ENCODE measurements at regions not wholly inside any gene's neighbourhood (a gene's known extent, or its start where the extent isn't known, plus 50 kb on each side); places are given as distances from the start of the nearest gene placed in this dataset.

DNA sequence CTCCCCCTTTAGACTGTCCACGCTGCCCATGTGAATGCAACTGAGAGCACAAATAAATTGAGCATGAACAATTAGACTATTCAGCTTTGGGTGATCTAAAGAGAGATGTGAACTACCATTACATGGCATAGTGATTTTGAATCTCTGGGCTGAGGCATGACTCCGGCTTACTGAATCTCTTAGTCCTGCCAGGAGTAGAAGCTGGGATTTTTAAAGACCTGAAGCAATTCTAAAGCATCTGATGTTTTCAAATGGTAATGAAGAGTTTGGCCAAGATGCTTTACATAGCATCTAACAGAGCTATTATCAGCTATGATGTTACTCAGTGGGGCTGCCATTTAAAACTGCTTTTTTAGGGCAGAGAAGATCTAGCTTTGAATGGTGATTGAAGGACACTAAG is 1059.1 kb downstream of the SORCS3 start:
- no peak overlapping the region for H3K27ac ChIP-seq
- H3K9me3 ChIP-seq = no peaks in the 10 kb centered on the region
- H3K4me1 ChIP-seq = no peaks in the 10 kb centered on the region
- DNase-seq = no peak
- no peak overlapping the region for H3K4me3 ChIP-seq
- intact Hi-C loops (cut with DNase I; ENCODE audit: low total_unique reads) = no loop called here
- H3K27me3 ChIP-seq = no peaks in the 10 kb centered on the region
- H3K36me3 ChIP-seq = no peaks in the 10 kb centered on the region
- TF ChIP-seq POLR2A (IDR thresholded peaks at IDR 0.05) = no peak
- TF ChIP-seq, protein P1, sequence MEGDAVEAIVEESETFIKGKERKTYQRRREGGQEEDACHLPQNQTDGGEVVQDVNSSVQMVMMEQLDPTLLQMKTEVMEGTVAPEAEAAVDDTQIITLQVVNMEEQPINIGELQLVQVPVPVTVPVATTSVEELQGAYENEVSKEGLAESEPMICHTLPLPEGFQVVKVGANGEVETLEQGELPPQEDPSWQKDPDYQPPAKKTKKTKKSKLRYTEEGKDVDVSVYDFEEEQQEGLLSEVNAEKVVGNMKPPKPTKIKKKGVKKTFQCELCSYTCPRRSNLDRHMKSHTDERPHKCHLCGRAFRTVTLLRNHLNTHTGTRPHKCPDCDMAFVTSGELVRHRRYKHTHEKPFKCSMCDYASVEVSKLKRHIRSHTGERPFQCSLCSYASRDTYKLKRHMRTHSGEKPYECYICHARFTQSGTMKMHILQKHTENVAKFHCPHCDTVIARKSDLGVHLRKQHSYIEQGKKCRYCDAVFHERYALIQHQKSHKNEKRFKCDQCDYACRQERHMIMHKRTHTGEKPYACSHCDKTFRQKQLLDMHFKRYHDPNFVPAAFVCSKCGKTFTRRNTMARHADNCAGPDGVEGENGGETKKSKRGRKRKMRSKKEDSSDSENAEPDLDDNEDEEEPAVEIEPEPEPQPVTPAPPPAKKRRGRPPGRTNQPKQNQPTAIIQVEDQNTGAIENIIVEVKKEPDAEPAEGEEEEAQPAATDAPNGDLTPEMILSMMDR (IDR thresholded peaks at IDR 0.05) = no peak

DNA sequence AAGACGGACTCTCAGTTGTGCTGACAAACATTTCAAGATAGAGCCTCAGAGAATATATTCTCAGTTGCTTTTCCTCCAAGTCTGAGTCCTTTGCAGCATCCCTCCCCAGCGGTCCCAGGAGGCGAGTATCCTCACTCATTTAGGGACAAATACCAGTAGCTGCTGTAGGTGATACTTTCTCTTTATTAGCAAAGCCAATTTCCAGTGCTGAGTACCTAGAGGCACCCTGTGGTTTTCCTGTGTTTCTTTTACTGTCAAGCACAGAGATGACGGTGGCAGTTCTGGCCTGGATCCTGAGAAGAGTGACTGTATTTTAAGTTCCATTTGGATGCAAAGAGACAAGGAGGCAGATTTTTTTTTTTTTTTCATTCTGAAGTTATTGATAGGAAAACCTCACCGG is 1058.4 kb downstream of the SORCS3 start:
- no peak overlapping the region for H3K27ac ChIP-seq
- no peaks in the 10 kb centered on the region for H3K9me3 ChIP-seq
- H3K27me3 ChIP-seq = no peaks in the 10 kb centered on the region
- no peak for DNase-seq
- no peak for TF ChIP-seq POLR2A (IDR thresholded peaks at IDR 0.05)
- TF ChIP-seq, protein P1 (IDR thresholded peaks at IDR 0.05) = no peak
- H3K4me3 ChIP-seq = no peak overlapping the region
- no peaks in the 10 kb centered on the region for H3K4me1 ChIP-seq
- H3K36me3 ChIP-seq = no peaks in the 10 kb centered on the region
- intact Hi-C loops (cut with DNase I; ENCODE audit: low total_unique reads) = no loop called here

DNA sequence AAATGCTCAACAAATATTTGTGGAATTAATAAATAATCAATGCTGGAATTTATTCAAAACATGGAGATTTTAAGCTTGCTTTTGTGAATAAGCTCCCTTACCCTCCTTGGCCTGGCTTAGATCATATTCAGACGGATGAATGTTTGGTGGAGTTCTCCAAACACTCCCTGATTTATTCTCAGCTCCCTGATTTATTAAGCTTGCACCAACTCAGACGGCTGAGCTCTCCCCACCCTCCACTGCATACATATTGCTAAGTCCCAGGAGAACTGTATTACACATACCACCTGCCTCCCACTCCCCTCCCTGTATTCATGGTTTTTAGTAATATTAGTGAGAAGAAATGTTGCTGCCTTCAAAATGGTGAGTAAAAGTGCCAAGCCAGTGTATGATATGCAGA is 1057.5 kb downstream of the SORCS3 start:
- Histone ChIP-seq H3K4me1 (no peaks in the 10 kb centered on the region), H3K27me3 (no peaks in the 10 kb centered on the region), H3K36me3 (no peaks in the 10 kb centered on the region), H3K4me3 (no peak overlapping the region), H3K9me3 (no peaks in the 10 kb centered on the region), H3K27ac (no peak overlapping the region)
- no peak for DNase-seq
- intact Hi-C loops (cut with DNase I; ENCODE audit: low total_unique reads) = no loop called here
- TF ChIP-seq, protein P1 (IDR thresholded peaks at IDR 0.05) = no peak
- TF ChIP-seq POLR2A (IDR thresholded peaks at IDR 0.05) = no peak

DNA sequence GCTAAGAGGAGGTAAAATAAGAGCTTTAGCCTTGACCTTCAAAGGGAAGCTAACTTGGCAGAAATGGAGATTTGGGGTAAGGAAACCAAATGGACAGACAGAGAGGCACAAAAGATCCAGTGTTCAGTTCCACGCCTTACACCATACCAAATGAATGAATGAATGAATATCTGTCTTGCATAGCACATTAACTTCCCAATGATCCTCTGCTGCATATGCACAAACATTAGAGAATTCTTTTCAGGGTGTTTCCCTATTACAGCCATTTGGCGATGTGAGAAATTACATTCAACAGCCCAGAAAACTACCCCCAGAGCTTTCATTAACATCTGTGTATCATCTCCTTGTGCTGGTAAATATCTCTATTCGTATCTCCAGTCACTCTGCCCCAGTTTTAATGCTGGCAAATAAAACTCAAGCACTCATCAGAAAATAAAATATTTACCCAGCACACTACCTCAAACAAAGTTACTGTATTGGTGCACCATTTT is 1056.2 kb downstream of the SORCS3 start:
- Histone ChIP-seq H3K4me1 (no peaks in the 10 kb centered on the region), H3K27me3 (no peaks in the 10 kb centered on the region), H3K9me3 (no peaks in the 10 kb centered on the region), H3K27ac (no peak overlapping the region), H3K36me3 (no peaks in the 10 kb centered on the region), H3K4me3 (no peak overlapping the region)
- intact Hi-C loops (cut with DNase I; ENCODE audit: low total_unique reads) = no loop called here
- no peak for TF ChIP-seq POLR2A (IDR thresholded peaks at IDR 0.05)
- TF ChIP-seq, protein P1 (IDR thresholded peaks at IDR 0.05) = no peak
- no peak for DNase-seq

DNA sequence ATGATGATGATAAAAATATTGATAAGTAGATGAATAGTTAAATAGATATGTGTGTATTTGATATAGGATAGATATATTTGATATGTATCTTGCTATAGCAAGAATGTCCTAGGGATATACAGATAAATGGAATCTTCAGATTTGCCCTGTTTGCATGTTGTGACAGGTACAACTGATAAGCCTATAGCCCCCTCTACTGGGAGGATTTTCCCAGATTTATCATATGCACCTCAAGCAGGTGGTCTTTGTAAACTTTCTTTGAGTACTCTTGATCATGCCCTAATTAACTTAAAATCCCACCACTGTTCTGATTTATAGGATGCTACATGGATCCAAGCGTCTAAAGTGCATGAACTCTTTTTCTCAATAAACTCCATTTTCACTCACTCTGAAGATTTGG is 1050.7 kb downstream of the SORCS3 start:
- intact Hi-C loops (cut with DNase I; ENCODE audit: low total_unique reads) = no loop called here
- H3K36me3 ChIP-seq = no peaks in the 10 kb centered on the region
- no peak overlapping the region for H3K27ac ChIP-seq
- no peak overlapping the region for H3K4me3 ChIP-seq
- DNase-seq = no peak
- H3K4me1 ChIP-seq = no peaks in the 10 kb centered on the region
- no peaks in the 10 kb centered on the region for H3K27me3 ChIP-seq
- no peaks in the 10 kb centered on the region for H3K9me3 ChIP-seq
- no peak for TF ChIP-seq POLR2A (IDR thresholded peaks at IDR 0.05)
- TF ChIP-seq, protein P1 (IDR thresholded peaks at IDR 0.05) = no peak

All from uterus (tissue), 3 donors.